ENCODE measurements at regions not wholly inside any gene's neighbourhood (a gene's known extent, or its start where the extent isn't known, plus 50 kb on each side); places are given as distances from the start of the nearest gene placed in this dataset.

GRCh38 chr18:57242285-57242684, 95.4 kb downstream of the BOD1L2 start:
- Histone ChIP-seq H4K91ac (ENCODE audit: insufficient read length, low read depth, low read length) (no peak overlapping the region), H3K79me1 (ENCODE audit: insufficient read depth, low read depth, low read length, poor library complexity, severe bottlenecking) (no peaks in the 10 kb centered on the region), H3K9me3 (ENCODE audit: control insufficient read depth, low read depth, low read length) (no peaks in the 10 kb centered on the region), H3K27ac (ENCODE audit: insufficient read length, low read depth, low read length) (no peak overlapping the region), H2BK12ac (ENCODE audit: insufficient read length, low read depth, low read length) (no peak overlapping the region), H3K56ac (ENCODE audit: insufficient read length, low read depth, low read length) (no peak overlapping the region), H2BK20ac (ENCODE audit: low read depth, low read length, poor library complexity, severe bottlenecking) (no peak overlapping the region), H3K4me1 (ENCODE audit: insufficient read depth, low read length) (no peaks in the 10 kb centered on the region), H3K18ac (ENCODE audit: insufficient read length, low read depth, low read length) (no peak overlapping the region), H3K27me3 (ENCODE audit: insufficient read depth, low read length) (no peaks in the 10 kb centered on the region), H3K9ac (ENCODE audit: extremely low read depth, insufficient read length, low read length) (no peak overlapping the region), H4K5ac (ENCODE audit: insufficient read length, low read depth, low read length) (no peak overlapping the region), H3K23ac (ENCODE audit: insufficient read length, low read depth, low read length) (no peak overlapping the region), H3K4me2 (ENCODE audit: insufficient read depth, insufficient read length, low read length) (no peak overlapping the region), H2BK15ac (ENCODE audit: low read depth, low read length) (no peak overlapping the region), H3K79me2 (ENCODE audit: insufficient read depth, low read length) (no peaks in the 10 kb centered on the region; the same call in 1 of the 2 replicates), H2AFZ (ENCODE audit: low read length) (no peak overlapping the region), H2BK5ac (ENCODE audit: insufficient read length, low read length) (no peak overlapping the region), H2BK120ac (ENCODE audit: low read depth, low read length, poor library complexity, severe bottlenecking) (no peak overlapping the region), H4K8ac (replicated peaks; ENCODE audit: insufficient read length, low read depth, low read length) (no peak overlapping the region), H2AK5ac (ENCODE audit: insufficient read length, low read length) (no peak overlapping the region), H4K20me1 (ENCODE audit: control insufficient read depth, insufficient read depth, insufficient read length) (no peaks in the 10 kb centered on the region), H3K4ac (ENCODE audit: low read depth, low read length) (no peak overlapping the region), H3K23me2 (ENCODE audit: insufficient read length, low read depth, low read length, poor library complexity, severe bottlenecking) (no peaks in the 10 kb centered on the region), H3T11ph (ENCODE audit: low read length) (no peak overlapping the region), H3K14ac (ENCODE audit: insufficient read depth, low read length) (no peak overlapping the region)
- no peak for DNase-seq
- no CpG with 5 or more reads among the region's 2 CpGs for WGBS (ENCODE audit: extremely low coverage, insufficient read length, low lambda C conversion rate)
- Mint-ChIP-seq H3K36me3 (ENCODE audit: insufficient read depth in 1 of 3, low read depth in 3 of 3) (no peaks in the 10 kb centered on the region), H3K27me3 (ENCODE audit: low read depth) (no peaks in the 10 kb centered on the region; the same call in 1 of the 2 replicates), H3K4me3 (no peak overlapping the region), H3K27ac (no peak overlapping the region), H3K4me1 (no peaks in the 10 kb centered on the region), H3K9me3 (no peaks in the 10 kb centered on the region)
- TF ChIP-seq CTCF (conservative IDR thresholded peaks at IDR 0.05): no peak
